ENCODE measurements at regions not wholly inside any gene's neighbourhood (a gene's known extent, or its start where the extent isn't known, plus 50 kb on each side); places are given as distances from the start of the nearest gene placed in this dataset.

GRCh38 chr2:171225302-171225980, 64.7 kb upstream of the TLK1 start:
- DNase-seq (ENCODE audit: low read depth in 2 of 2): peak; percentile 57 to 60

- DNase-seq (ENCODE audit: low read depth in 2 of 2): no peak
Measured at GRCh38 chr2:171217330-171217729, 56.6 kb upstream of the TLK1 start.

- DNase-seq (ENCODE audit: low read depth in 2 of 2): no peak
Measured at GRCh38 chr2:171216631-171217030, 55.9 kb upstream of the TLK1 start.

GRCh38 chr2:171214093-171214492, 53.4 kb upstream of the TLK1 start:
- DNase-seq (ENCODE audit: low read depth in 2 of 2): no peak

- no peak for DNase-seq (ENCODE audit: low read depth in 2 of 2)
Measured at GRCh38 chr2:171210864-171211431, 50.3 kb upstream of the TLK1 start.
